HG03045 (cell line): ENCODE measurements at regions not wholly inside any gene's neighbourhood (a gene's known extent, or its start where the extent isn't known, plus 50 kb on each side); places are given as distances from the start of the nearest gene placed in this dataset.
A peak's percentile ranks its signal among the peaks of the same experiment; 100 is the strongest.

Experiments
- ATAC-seq: cut with Tn5 transposase; IDR thresholded peaks from one replicate; pipeline ENCODE4 v1.9.1; 2021; ENCODE audit warnings: mild to moderate bottlenecking, moderate library complexity; ENCODE audit not compliant: unreplicated experiment

DNA sequence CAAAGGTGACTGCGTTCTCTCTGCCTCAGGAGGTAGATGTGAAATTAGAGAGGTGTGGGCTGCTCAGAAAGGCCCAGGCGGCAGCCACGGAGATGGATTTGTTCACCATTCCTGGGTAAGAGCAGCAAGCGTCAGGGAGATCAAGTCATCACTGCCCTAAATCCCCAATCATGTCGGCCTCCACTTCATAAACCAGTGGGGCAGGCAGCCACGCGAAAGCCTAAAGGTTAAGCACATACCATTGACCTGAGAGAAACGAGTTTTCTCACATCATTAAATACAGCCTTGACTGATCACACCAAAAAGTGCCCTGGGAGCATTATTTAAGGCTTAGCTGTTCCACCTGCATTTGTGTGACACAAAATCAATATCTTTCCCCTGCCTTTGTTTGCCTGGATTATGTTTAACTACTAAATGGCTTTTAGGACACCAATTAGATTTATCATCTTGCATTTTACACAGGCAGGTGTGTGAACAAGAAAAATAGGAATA lies 50.7 kb upstream of the FOXB1 start:
- ATAC-seq, result no peak

DNA sequence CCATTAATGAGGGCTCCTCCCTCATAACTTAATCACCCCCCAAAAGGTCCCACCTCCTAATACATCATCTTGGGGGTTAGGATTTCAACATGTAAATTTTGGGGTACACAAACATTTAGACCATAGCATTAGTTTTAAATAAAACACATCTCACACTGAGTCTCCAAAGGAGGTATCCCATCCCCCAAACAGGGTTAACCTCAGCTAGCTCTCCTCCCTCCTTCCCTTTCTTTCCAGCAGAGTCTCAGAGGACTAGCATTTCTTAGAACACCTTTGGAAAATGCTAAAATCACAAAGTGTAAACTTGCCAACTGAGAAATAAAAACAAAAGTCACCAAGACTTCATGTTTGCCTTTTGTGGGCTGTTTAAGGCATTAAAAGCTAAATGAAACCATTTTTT lies 51.2 kb upstream of the FOXB1 start:
- ATAC-seq, result no peak

DNA sequence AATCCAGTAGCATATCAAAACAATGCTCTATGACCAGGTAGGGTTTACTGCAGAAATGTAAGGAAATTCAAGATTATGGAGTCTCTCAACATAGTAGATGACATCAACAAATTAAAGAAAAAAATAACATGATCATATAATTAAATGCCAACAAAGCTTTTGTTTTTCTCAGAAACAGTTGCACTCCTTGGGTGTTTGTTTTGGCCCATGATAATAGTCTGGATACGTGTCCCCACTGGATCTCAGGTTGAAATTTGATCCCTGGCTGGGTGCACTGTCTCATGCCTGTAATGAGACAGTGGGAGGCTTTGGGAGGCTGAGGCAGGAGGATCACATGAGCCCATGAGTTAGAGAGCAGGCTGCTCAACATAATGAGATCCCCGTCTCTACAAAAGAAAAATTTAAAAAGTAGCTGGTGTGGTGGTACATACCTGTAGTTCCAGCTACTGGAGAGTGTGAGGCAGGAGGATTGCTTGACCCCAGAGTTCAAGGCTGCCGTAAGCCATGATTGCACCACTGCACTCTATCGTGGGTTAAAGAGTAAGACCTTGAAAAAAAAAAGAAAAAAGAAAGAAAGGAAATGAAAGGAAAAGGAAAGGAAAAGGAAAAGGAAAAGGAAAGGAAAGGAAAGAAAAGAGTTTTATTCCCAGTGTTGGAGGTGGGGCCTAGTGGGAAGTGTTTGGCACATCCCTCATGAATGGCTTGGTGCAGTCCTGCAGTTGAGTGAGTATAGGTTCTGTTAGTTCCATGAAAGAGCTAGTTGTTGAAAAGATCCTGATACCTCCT lies 53.3 kb upstream of the FOXB1 start:
- no peak for ATAC-seq

DNA sequence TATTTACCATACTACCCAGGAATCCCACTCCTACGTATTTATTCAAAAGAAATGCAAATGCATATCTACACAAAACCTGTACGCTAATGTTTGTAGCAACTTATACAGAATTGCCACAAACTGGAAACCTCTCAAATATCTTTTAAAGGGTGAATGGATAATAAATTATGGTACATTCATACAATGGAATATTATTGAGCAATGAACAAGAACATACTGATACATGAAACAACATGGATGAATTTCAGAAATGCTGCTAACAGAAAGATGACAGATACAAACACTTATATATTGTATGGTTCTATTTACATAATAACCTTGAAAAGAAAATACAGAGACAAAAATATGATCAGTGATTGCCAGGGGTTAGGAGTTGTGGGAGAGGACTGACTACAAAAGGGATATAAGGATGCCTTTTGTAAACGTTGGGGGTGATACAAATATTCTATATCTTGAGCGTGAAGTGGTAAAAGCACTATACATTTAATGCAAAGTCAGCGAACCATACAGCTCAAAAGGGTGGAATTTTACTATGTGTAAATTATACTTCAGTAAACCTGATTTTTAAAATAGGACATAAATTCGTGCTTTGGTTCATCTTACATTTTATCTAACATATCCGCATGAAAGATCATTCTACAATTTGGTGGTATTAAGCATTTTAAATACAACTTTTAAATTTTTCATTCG lies 55.0 kb upstream of the FOXB1 start:
- ATAC-seq, result no peak

DNA sequence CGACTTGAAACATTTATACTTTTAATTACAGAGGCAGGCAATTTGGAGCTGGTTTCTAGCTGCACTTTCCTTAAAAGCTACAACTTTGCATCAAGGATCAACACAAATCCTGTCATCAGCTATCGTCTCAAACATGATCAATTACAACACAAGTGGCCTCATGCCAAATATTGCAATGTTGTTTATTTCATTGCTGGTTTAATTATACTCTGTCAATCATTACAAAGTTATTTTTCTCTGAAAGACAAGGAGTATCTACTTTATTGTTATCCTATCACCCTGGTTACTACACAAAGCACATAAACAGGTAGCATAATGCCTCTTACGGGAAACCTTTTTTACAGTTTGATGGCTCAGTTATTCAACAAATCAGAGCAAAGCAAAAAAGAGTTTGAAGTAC lies 58.0 kb upstream of the FOXB1 start:
- ATAC-seq, result no peak

DNA sequence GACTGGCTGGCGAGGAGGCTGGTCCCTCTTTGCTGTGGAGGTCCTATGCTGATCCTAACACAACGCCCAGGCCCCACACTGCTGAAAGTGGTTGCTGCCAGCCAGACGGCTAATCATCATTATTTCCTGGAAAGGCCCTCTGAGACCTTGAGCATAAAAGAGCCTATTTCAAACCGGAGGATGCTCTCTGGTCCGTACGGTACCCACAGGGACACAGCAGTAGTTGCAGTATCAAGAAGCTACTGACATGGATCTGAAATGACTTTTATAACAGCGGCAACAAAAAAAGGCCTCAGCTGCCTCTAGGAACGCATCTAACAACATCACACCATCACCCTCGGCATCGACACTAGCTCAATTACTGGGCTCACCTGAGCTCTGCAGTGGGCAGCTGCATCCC lies 59.1 kb upstream of the FOXB1 start:
- ATAC-seq, result no peak

DNA sequence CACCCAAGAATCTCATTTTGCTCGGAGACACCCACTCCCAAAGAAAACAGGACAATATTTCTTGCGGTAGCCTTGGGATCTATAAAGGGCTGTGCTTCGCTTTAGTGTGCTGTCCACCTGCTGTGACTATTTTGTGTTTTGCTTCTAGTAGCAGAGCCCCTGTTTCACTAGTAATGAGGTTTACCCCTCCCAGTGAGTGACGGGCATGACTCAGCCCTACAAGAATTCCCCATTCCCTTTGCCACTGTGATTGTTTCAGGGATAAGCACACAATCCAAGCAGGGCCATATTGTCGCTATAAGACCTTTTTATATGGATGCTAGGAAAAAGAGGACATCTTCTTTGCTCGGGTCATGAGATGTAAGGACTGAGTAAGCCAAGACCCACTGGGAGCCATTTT lies 62.5 kb upstream of the FOXB1 start:
- ATAC-seq, result no peak

DNA sequence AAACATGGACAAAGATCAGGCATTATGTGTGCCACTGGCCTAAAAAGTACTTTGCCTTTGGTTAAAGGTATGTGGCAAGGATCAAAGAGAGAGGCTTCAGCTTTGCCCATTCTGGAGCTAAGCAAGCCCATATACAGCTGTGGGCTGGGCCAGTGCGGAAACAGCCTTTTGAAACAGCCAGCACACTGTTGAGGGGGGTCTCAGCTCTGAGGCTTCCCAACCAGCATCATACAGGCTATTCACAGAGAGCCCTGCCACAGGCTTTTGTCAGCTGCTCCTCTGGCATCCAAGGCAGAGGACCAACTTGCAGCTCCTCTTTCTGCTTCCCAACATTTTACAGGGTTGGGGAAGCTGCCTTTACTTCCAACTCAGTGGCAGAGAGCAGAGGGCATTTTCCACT lies 63.2 kb upstream of the FOXB1 start:
- ATAC-seq, result no peak

DNA sequence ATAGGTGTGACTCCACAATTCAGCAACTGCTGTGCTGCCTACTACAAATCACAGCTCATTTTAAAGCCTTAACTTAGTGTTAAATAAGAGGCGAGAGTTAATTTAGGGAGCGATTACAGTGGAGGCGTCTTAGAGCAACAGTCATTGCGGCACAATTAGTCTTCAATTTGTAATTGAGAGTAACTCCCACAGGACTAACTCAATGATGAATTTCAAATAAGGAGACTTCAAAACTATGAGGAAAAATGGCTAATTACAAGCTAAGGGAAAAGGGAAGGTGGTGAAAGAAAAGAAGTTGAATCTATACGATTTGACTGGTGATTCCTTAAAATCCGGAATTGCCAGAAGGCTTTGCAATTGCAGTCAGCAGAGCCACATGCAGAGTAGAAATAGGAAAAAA lies 63.7 kb upstream of the FOXB1 start:
- ATAC-seq, result no peak

DNA sequence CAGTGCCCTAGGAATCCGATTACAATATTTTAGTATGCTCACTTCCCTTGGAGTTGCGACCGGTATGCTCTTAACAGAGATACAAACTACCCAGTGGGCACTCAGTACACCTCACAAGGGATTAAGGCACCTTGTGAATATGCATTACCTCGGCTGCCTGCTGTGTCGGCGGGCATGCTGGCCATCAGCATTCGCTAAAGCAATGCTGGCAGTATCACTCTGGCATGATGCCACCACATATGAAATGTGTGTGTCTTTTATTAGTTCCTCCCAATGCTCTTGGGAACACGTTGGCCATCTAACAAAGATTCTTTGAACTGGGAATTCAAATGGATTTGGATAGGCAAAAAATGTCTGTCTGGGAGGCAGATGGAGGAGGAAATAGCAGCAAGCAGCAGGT lies 67.4 kb upstream of the FOXB1 start:
- no peak for ATAC-seq

DNA sequence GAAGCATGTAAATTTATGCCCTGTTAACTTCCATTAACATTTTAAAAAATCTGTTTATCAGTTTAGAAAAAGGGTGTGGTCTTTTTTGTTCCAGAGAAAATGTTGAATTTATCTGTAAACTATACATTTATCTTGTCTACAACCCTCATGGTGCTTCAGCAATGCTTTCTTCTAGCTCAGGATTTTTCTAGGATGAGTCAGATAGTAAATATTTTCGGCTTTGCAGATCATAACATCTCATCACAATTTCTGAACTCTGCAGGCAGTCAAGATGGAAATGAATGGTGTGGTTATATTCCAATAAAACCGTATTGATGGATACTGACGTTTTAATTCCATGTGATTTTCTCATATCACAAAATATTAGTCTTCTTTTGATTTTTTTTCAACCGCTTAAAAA lies 70.5 kb upstream of the FOXB1 start:
- ATAC-seq, result no peak

DNA sequence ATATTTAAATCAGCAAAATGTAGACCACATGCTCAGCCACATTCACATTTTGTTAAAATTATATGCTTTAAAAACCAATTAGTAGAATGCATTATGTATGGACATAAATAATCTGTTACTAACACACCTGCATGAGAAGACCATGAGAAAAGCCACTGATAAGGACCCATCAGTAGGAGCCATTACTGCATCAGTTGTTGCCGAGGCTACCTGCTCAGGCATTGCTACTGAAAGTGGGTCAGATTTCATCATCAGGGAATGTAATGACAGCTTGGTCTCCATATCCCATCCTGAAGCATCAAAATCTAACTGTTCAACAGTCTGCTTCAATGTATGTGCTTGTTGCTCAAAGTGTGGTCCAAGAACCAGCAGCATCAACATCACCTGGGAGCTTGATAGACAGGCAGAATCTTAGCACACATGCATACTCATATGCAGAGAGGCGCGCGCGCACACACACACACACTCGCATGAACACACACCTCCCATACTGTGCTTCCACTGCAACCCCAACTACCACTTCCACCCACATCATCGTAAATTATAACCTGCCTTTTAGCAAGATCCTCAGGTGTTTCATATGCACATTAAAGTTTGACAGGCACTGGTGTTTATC lies 72.4 kb upstream of the FOXB1 start:
- no peak for ATAC-seq

DNA sequence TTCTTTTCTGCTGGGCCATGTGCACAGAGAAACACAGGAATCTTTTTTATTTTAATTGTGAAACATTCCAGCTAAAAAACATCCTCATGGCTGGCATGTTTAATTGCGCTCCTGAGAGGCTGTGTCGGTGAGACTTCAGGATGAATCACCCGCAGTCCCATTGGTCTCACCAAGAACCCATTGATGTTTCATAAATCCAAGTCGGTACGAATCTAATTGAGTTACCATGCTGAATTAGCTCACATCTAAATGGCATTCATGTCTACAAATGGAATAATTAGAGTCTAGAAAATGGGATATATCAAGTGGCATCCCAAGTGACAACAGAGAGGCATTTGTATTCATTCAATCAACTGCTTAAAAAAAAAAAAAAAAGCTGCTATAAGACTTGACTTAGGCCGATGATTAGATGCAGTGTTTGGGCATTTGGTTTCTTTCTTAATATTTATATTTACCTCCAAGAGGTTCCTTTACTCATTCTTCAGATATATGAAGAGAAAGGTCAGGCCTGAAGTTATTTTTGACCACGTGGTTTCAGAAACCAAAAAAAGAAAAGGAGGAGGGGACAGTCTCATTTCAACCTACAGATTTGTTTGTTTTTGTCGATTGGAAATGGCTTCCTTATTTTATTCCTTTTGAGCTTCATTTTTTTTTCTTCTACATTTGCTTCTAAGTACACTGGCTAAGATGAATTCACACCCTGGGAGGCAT lies 79.1 kb upstream of the FOXB1 start:
- ATAC-seq, result no peak

DNA sequence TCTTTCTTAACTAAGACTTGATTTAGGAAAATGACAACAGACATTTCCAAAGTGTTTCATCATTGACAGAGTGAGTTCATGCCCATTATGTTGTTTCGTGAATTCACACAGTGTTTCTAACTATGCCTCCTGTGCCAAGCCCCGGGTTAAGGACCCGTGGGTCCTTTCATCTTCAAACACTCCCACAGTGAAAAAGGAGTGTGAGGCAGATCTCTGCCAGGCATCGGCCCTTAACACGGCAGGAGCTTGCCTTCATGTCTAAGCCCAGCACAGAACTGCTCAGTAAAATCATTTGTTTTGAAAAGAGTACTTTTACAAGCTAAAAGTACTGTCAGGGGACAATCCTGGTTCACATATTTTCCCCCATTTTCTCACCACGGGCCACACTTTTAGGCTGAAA lies 80.0 kb upstream of the FOXB1 start:
- no peak for ATAC-seq

DNA sequence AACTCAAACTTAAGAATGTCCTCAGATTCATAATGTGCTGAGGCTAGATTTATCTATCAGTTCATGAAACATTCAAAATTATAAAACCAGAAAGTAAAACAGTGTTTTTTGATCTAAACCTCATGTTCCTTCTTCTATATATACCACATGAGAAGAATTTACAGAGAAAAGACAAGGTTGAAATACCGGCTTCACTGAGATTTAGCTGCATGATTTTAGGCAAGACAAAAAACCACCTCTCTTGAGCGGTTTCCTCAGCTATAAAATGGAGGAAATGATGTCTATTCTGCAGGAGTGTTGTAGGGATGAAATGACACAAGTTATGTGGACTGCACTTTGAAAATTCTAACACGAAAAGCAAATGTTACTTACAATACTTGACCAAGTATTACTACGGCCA lies 80.6 kb upstream of the FOXB1 start:
- no peak for ATAC-seq

DNA sequence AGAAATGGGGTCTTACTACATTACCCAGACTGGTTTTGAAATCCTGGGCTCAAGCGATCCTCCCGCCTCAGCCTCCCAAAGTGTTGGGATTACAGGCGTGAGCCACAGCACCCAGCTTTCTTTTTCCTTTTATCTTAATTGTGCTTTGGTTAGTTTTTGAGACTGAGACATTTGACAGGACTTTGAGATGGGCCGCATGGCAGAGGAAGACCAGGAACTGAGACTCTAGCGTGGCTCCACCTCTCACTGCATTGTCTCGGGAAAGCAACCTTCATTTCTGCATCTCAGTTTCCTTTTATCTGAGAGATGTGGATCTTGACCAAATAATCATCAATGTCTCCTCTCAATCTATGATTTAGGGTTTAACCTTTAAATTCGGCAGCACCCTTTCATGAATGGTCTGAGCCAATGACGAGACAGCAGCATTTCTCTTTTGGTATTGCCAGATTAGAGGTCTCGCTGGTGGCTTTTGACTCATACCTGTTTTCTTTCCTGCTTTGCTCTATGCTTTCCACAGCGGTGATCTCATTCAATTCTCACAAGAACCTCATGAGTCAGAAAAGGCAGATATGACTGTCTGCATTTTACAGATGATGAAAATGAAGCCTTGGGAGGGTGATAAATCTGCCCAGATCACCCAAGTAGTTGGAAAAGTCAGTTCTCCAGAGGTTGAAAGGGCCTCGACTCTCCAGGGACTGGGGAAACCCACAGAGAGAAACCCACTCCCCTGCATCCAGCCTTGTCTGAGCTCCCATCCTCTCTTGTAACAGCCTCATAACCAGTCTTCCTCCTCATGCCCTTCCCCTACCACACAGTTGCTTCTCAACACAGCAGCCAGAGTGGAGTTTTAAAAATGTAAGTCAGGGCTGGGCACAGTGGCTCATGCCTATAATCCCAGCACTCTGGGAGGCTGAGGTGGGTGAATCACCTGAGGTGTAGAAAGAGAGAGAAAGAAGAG lies 84.8 kb upstream of the FOXB1 start:
- ATAC-seq, result peak; percentile 81

DNA sequence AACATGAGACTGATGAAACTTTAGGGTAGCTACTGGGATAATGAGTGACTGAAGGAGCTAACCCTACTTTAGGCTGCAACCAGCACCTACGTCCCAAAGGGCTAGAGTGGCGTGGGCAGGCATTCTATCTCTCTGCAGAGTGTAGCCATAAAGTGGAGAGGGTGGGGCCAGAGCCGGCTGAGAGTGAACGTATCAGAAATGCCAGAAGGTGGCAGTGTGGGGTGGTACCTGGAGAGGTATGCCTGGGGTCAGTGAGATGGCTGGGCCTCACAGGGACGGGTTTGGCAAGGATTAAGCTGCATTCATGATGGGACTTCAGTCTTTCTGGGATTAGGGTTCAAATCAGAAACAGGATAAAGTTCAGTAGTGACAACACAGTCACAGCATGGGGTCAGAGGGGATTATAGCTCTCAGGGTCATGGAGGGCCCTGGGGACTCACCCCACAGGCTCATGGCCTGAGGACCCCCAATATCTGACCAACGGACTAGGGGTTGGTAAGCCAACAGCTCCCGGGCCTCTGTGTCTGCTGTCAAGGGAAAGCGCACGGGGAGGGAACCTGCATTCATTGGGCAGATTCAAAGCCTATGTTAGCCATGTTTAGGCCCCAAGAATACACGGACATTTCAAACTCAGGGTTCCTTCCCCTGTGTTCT lies 86.5 kb upstream of the FOXB1 start:
- ATAC-seq, result peak; percentile 71

DNA sequence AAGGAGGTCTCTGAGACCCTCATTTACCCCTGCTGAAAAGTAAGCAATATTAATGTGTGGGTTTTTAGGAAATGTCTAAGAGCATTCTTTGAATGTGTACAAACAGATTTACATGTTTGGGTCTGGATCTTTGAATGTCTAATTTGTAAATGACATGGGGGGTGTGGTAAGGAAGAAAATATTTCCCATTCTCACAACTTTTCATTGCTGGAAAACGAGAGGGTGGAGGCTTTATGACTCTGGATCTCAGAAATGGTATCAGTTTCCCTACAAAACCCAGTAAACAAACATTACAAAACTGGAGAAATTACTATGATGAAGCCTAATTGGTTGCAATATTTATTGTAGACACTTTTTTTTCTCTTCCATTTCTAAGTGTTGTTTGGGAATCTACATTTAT lies 98.1 kb upstream of the FOXB1 start:
- no peak for ATAC-seq

DNA sequence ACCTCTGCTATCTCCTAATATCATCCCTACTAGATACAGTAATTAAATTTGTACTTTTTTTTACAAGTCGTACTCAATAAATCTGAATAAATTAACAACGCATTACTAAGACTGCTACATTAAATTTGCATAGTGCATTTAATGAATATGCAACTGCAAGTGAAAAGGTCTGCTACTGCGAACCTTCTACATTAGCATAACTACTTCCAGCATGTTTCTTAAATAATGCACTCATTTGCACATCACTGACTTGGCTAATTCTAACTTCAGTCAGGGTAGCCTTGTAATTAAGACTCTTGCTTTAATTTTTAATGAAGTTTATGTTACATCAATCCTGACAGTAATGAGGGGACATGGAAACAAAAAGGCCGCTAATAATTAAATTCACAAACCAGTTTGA lies 98.9 kb upstream of the FOXB1 start:
- ATAC-seq, result no peak
